GM19468 (cell line): ENCODE measurements at regions not wholly inside any gene's neighbourhood (a gene's known extent, or its start where the extent isn't known, plus 50 kb on each side); places are given as distances from the start of the nearest gene placed in this dataset.

Experiments
- ATAC-seq: cut with Tn5 transposase; IDR thresholded peaks from one replicate; pipeline ENCODE4 v1.9.1; 2021; ENCODE audit warnings: mild to moderate bottlenecking, moderate library complexity, moderate number of reproducible peaks; ENCODE audit not compliant: unreplicated experiment; ENCODE audit errors: extremely low read depth

GRCh38 chr4:189046642-189047041 lies 894.0 kb upstream of the FRG1 start:
- no peak for ATAC-seq

GRCh38 chr4:189048119-189048518 lies 892.6 kb upstream of the FRG1 start:
- no peak for ATAC-seq

- ATAC-seq: no peak
These were observed 891.0 kb upstream of the FRG1 start for GRCh38 chr4:189049682-189050081.

GRCh38 chr4:189050643-189051042 lies 890.0 kb upstream of the FRG1 start:
- no peak for ATAC-seq

GRCh38 chr4:189053621-189054020 lies 887.1 kb upstream of the FRG1 start:
- no peak for ATAC-seq

- ATAC-seq: no peak
These were observed 880.6 kb upstream of the FRG1 start for GRCh38 chr4:189060104-189060503.

GRCh38 chr4:189062047-189062820 lies 878.4 kb upstream of the FRG1 start:
- no peak for ATAC-seq

- no peak for ATAC-seq
These were observed 870.9 kb upstream of the FRG1 start for GRCh38 chr4:189069772-189070171.

GRCh38 chr4:189071241-189071640 lies 869.4 kb upstream of the FRG1 start:
- ATAC-seq: no peak

- ATAC-seq: no peak
These were observed 866.9 kb upstream of the FRG1 start for GRCh38 chr4:189073739-189074138.

GRCh38 chr4:189081826-189082225 lies 858.8 kb upstream of the FRG1 start:
- no peak for ATAC-seq

GRCh38 chr4:189083769-189084168 lies 856.9 kb upstream of the FRG1 start:
- ATAC-seq: no peak

- ATAC-seq: no peak
These were observed 856.0 kb upstream of the FRG1 start for GRCh38 chr4:189084671-189085070.

- no peak for ATAC-seq
These were observed 852.7 kb upstream of the FRG1 start for GRCh38 chr4:189087971-189088370.

GRCh38 chr4:189088780-189089179 lies 851.9 kb upstream of the FRG1 start:
- ATAC-seq: no peak

- ATAC-seq: no peak
These were observed 850.4 kb upstream of the FRG1 start for GRCh38 chr4:189090174-189090814.

GRCh38 chr4:189092581-189092980 lies 848.1 kb upstream of the FRG1 start:
- no peak for ATAC-seq

- ATAC-seq: no peak
These were observed 844.6 kb upstream of the FRG1 start for GRCh38 chr4:189096108-189096507.

- no peak for ATAC-seq
These were observed 844.0 kb upstream of the FRG1 start for GRCh38 chr4:189096717-189097116.

- ATAC-seq: no peak
These were observed 841.6 kb upstream of the FRG1 start for GRCh38 chr4:189098932-189099696.

- ATAC-seq: no peak
These were observed 827.2 kb upstream of the FRG1 start for GRCh38 chr4:189113389-189113888.
